DOHH2 (cell line): ENCODE measurements at regions not wholly inside any gene's neighbourhood (a gene's known extent, or its start where the extent isn't known, plus 50 kb on each side); places are given as distances from the start of the nearest gene placed in this dataset.
"Not testable (repeated sequence)": the region's sequence is repeated elsewhere in the genome, so short reads cannot be mapped to it uniquely, and the experiment has no call there.

Experiments used
- H3F3A ChIP-seq: fragments of 200-600 bp; sonication (generic), shearing (Covaris generic); 2 replicates; pipeline ENCODE4 v1.6.0; 2016; ENCODE audit warnings: antibody characterized with exemption, mild to moderate bottlenecking; ENCODE audit not compliant: control insufficient read depth, insufficient read depth
- H3K27ac ChIP-seq: fragments of 200-600 bp; sonication (generic); 2 replicates; pipeline ENCODE4 v1.5.1; 2014; ENCODE audit warnings: low read depth, mild to moderate bottlenecking, low read length, moderate library complexity
- H3K27me3 ChIP-seq: fragments of 200-600 bp; sonication (generic); 2 replicates; pipeline ENCODE4 v1.6.1; 2014; ENCODE audit warnings: mild to moderate bottlenecking, low read length, mixed read lengths; ENCODE audit not compliant: control insufficient read depth
- H3K36me3 ChIP-seq: fragments of 200-600 bp; sonication (generic); 2 replicates; pipeline ENCODE4 v1.6.1; 2014; ENCODE audit warnings: mild to moderate bottlenecking, low read length, moderate library complexity, mixed read lengths; ENCODE audit not compliant: control insufficient read depth
- H3K4me1 ChIP-seq: fragments of 200-600 bp; sonication (generic); 2 replicates; pipeline ENCODE4 v1.6.1; 2014; ENCODE audit warnings: mild to moderate bottlenecking, low read length, mixed read lengths; ENCODE audit not compliant: control insufficient read depth
- H3K4me2 ChIP-seq: fragments of 200-600 bp; sonication (generic); 2 replicates; pipeline ENCODE4 v1.6.0; 2014; ENCODE audit warnings: mild to moderate bottlenecking, low read length, moderate library complexity
- H3K4me3 ChIP-seq: fragments of 200-600 bp; sonication (generic); 2 replicates; pipeline ENCODE4 v1.5.1; 2014; ENCODE audit warnings: mild to moderate bottlenecking, low read length, mixed read lengths
- H3K79me2 ChIP-seq: fragments of 200-600 bp; sonication (generic); 2 replicates; pipeline ENCODE4 v1.6.1; 2014; ENCODE audit warnings: mild to moderate bottlenecking, low read length, mixed read lengths; ENCODE audit not compliant: control insufficient read depth
- H3K9me2 ChIP-seq: fragments of 200-600 bp; sonication (generic); replicated peaks from 2 replicates; pipeline ENCODE4 v1.6.1; 2014; ENCODE audit warnings: mild to moderate bottlenecking, low read length, mixed read lengths; ENCODE audit not compliant: control insufficient read depth
- H3K9me3 ChIP-seq: fragments of 200-600 bp; sonication (generic); 2 replicates; pipeline ENCODE4 v1.6.1; 2014; ENCODE audit warnings: antibody characterized with exemption, low read length, mixed read lengths; ENCODE audit not compliant: control insufficient read depth, insufficient read depth
- H4K20me1 ChIP-seq: fragments of 200-600 bp; sonication (generic); 2 replicates; pipeline ENCODE4 v1.6.0; 2014; ENCODE audit warnings: low read depth, mild to moderate bottlenecking, antibody characterized with exemption, low read length, moderate library complexity; ENCODE audit not compliant: control insufficient read depth, insufficient read depth
- CTCF ChIP-seq: fragments of 200-600 bp; sonication (generic); IDR thresholded peaks from one replicate; pipeline ENCODE4 v1.5.1; 2014; ENCODE audit warnings: antibody characterized with exemption, mild to moderate bottlenecking, low read depth, low read length; ENCODE audit not compliant: poor library complexity, severe bottlenecking
- EZH2phosphoT487 ChIP-seq: fragments of 200-600 bp; sonication (generic); IDR thresholded peaks from 2 replicates; pipeline ENCODE4 v1.6.1; 2017; ENCODE audit warnings: borderline replicate concordance, mild to moderate bottlenecking, antibody characterized with exemption, low read length, moderate library complexity, mixed read lengths

GRCh38 chr15:60165111-60165510 is 161.0 kb downstream of the FOXB1 start:
- no peak overlapping the region for H3K4me3 ChIP-seq
- H3K79me2 ChIP-seq: no peaks in the 10 kb centered on the region
- H3K9me3 ChIP-seq: no peaks in the 10 kb centered on the region
- H3K4me2 ChIP-seq: no peak overlapping the region
- H3K36me3 ChIP-seq: no peaks in the 10 kb centered on the region
- H3K27me3 ChIP-seq: peaks cover 3% of the 10 kb centered on the region; the same call in 1 of the 2 replicates
- no peak for TF ChIP-seq CTCF
- no peak for TF ChIP-seq EZH2phosphoT487
- H3K27ac ChIP-seq: no peak overlapping the region
- H3K4me1 ChIP-seq: no peaks in the 10 kb centered on the region
- no peaks in the 10 kb centered on the region for H3F3A ChIP-seq
- no peaks in the 10 kb centered on the region for H4K20me1 ChIP-seq
- no peaks in the 10 kb centered on the region for H3K9me2 ChIP-seq

- no peaks in the 10 kb centered on the region for H3K4me1 ChIP-seq
- H3K9me2 ChIP-seq: no peaks in the 10 kb centered on the region
- H4K20me1 ChIP-seq: no peaks in the 10 kb centered on the region
- H3K36me3 ChIP-seq: no peaks in the 10 kb centered on the region
- no peak overlapping the region for H3K4me3 ChIP-seq
- H3K4me2 ChIP-seq: no peak overlapping the region
- H3K27ac ChIP-seq: no peak overlapping the region
- TF ChIP-seq CTCF (no peak), EZH2phosphoT487 (no peak)
- H3F3A ChIP-seq: no peaks in the 10 kb centered on the region
- no peaks in the 10 kb centered on the region for H3K9me3 ChIP-seq
- H3K27me3 ChIP-seq: 0 out of 2 replicates have a peak, but pooled peaks cover 3% of the 10 kb centered on the region
- H3K79me2 ChIP-seq: no peaks in the 10 kb centered on the region
Observed at GRCh38 chr15:60172143-60172542, 168.0 kb downstream of the FOXB1 start.

- H3K27me3 ChIP-seq: peaks cover 3% of the 10 kb centered on the region; the same call in 1 of the 2 replicates
- no peaks in the 10 kb centered on the region for H3K9me3 ChIP-seq
- H3K27ac ChIP-seq: no peak overlapping the region
- TF ChIP-seq CTCF (peak; percentile 85), EZH2phosphoT487 (no peak)
- no peaks in the 10 kb centered on the region for H3K9me2 ChIP-seq
- no peaks in the 10 kb centered on the region for H3F3A ChIP-seq
- H3K4me2 ChIP-seq: no peak overlapping the region
- no peaks in the 10 kb centered on the region for H4K20me1 ChIP-seq
- H3K4me3 ChIP-seq: no peak overlapping the region
- H3K79me2 ChIP-seq: no peaks in the 10 kb centered on the region
- H3K36me3 ChIP-seq: no peaks in the 10 kb centered on the region
- H3K4me1 ChIP-seq: no peaks in the 10 kb centered on the region
Observed at GRCh38 chr15:60179786-60180391, 175.8 kb downstream of the FOXB1 start.

- H3K36me3 ChIP-seq, H3K4me1 ChIP-seq, H3K9me3 ChIP-seq: not testable (repeated sequence)
Observed at GRCh38 chr15:60181957-60182356, 177.8 kb downstream of the FOXB1 start.

More at GRCh38 chr15:60181957-60182356, 177.8 kb downstream of the FOXB1 start:
- not testable (repeated sequence) for H3F3A ChIP-seq, H3K4me3 ChIP-seq, H3K27me3 ChIP-seq, H3K79me2 ChIP-seq, H4K20me1 ChIP-seq, H3K27ac ChIP-seq, H3K9me2 ChIP-seq, H3K4me2 ChIP-seq
